HG02884 (cell line): ENCODE measurements at regions not wholly inside any gene's neighbourhood (a gene's known extent, or its start where the extent isn't known, plus 50 kb on each side); places are given as distances from the start of the nearest gene placed in this dataset.
"Not testable (repeated sequence)": the region's sequence is repeated elsewhere in the genome, so short reads cannot be mapped to it uniquely, and the experiment has no call there.

ENCODE experiments used
- ATAC-seq: cut with Tn5 transposase; IDR thresholded peaks from one replicate; pipeline ENCODE4 v1.9.1; 2021; ENCODE audit warnings: mild to moderate bottlenecking, moderate library complexity; ENCODE audit not compliant: unreplicated experiment

- no peak for ATAC-seq
Measured at GRCh38 chr3:190995156-190995555, 132.7 kb upstream of the GMNC start.

GRCh38 chr3:190990898-190991297 is 128.4 kb upstream of the GMNC start:
- ATAC-seq, result no peak

DNA sequence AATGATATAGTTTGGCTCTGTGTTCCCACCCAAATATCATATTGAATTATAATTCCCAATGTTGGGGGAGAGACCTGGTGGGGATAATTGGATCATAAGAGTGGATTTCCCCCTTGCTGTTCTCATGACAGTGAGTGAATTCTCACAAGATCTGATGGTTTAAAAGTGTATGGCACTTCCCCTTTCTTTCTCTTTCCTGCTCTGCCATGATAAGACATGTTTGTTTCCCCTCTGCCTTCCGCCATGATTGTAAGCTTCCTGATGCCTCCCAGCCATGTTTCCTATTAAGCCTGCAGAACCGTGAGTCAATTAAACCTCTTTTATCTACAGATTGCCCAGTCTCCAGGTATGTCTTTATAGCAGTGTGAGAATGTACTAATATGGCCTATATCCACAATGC is 126.7 kb upstream of the GMNC start:
- no peak for ATAC-seq

GRCh38 chr3:190988102-190988501 is 125.6 kb upstream of the GMNC start:
- ATAC-seq, result no peak

DNA sequence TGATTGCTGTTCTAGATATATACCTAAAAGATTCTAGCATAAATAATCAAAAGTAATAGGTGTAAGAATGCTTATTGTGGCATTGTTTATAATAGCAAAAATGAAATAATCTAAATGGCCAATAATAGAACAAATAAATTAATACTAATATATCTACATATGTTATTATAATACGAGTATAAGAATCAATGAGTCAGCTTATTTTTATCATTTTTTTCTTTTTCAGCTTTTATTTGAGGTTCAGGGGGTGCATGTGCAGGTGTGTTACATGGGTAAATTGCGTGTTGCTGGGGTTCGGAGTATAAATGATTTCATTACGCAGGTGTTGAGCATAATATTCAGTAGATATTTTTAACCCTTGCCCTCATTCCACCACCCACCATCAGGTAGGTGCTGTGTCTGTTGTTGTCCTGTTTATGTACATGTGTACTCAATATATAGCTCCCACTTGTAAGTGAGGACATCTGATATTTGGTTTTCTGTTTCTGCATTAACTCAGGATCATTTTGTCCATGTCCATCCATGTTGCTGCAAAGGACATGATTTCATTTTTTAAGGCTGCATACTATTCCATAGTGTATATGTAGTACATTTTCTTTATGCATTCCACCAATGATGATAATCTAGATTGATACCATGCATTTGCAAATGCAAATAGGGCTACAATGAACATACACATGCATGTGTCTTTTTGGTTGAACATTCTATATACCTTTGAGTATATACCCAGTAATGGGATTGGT is 122.2 kb upstream of the GMNC start:
- ATAC-seq, result no peak

DNA sequence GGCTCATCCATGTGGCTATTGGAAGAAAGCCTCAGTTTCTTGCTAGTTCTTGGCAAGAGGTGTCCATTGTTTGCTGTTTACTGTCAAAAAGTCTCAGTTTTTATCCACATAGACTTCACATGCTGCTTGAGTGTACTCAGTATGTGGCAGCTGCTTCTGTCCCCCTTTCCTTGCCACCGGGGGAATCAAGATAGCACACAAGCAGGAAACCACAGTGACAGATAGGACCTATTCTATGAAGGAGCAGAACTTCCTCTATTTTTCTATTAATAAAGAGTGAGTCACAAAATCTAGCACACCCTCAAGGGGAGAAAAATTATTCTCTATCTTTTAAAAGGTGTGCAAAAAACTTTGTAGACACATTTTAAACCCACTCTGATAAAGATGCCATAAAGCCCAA is 121.4 kb upstream of the GMNC start:
- peak; percentile 62 for ATAC-seq

GRCh38 chr3:190973771-190974170 is 111.3 kb upstream of the GMNC start:
- ATAC-seq, result no peak

DNA sequence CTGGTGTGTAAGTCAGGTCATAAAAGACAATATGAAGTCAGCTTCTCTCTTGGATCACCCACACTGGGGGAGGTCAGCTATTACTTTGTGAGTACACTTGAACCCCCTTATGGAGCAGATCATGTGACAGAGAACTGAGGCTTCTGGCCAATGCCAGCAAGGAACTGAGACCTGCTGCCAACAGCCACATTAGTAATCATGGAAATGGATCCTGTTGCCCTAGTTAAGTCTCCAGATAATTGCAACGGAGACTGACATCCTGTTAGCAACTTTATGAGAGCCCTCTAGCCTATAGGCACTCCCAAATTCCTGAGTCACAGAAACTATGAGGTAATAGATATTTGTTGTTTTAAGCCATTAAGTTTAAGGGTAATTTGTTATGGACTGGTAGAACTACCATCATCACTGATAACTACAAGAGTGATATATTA is 110.4 kb upstream of the GMNC start:
- no peak for ATAC-seq

DNA sequence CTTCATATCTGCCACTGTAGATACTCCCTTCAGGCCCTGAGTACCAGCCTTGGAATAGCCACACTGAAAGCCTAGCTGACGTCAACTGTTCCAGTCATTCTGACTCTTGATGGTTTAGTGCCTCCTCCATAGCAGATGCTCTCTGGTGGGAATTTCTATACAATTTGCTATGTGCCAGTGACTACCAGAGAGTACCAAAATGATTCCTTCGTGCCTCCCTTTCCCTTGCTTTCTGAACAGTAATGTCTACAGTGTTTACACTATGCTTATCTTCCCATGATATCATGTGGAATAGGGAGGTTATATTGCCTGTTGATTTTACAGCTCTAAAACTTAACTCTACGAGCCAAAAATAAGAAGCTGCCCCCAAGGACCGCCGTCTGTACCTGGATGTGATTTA is 109.7 kb upstream of the GMNC start:
- no peak for ATAC-seq

DNA sequence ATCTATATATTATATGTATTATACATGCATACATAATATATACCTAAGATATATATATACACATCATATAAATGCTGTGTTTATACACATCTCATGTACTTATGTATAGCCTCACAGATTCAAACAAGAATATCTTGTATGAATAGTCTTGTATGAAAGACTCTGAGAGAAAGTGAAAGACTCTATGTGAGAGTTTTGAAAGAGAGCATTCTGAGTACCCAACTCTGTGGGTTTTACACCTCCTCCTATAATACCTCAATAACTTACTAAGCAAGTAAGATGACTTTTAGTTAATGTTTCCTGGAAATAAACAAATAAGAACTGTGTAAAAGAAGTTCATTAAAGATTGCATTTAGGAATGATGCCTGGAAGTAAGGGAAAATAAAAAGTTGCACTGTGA is 108.1 kb upstream of the GMNC start:
- no peak for ATAC-seq

- no peak for ATAC-seq
Measured at GRCh38 chr3:190968616-190969015, 106.1 kb upstream of the GMNC start.

- ATAC-seq, result not testable (repeated sequence)
Measured at GRCh38 chr3:190964931-190965330, 102.4 kb upstream of the GMNC start.

DNA sequence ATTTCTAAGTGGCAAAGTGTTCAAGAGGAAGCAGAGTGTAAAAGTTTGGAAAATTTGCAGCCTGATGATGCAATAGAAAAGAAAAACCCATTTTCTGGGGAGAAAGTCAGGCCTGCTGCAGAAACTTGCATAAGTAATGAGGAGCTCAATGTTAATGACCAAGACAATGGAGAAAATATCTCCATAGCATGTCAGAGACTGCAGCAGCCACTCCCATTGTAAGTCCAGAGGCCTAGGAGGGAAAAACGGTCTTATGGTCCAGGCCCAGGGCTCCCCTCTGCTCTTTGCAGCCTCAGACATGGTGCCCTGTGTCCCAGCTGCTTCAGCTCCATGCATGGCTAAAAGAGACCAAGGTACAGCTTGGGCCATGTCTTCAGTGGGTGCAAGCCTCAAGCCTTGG is 96.6 kb upstream of the GMNC start:
- no peak for ATAC-seq

- ATAC-seq, result no peak
Measured at GRCh38 chr3:190941694-190942260, 79.3 kb upstream of the GMNC start.

DNA sequence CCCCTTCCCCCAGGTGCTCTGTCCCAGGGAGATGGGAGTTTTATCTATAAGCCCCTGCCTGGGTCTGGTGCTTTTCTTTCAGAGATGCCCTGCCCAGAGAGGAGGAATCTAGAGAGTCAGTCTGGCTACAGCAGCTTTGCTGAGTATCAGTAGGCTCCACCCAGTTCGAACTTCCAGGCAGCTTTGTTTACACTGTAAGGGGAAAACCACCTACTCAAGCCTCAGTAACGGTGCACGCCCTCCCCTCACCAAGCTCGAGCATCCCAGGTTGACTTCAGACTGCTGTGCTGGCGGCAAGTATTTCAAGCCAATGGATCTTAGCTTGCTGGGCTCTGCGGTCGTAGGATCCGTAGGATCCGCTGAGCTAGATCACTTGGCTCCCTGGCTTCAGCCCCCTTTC is 72.1 kb upstream of the GMNC start:
- not testable (repeated sequence) for ATAC-seq

- ATAC-seq, result no peak
Measured at GRCh38 chr3:190926619-190927018, 64.1 kb upstream of the GMNC start.

DNA sequence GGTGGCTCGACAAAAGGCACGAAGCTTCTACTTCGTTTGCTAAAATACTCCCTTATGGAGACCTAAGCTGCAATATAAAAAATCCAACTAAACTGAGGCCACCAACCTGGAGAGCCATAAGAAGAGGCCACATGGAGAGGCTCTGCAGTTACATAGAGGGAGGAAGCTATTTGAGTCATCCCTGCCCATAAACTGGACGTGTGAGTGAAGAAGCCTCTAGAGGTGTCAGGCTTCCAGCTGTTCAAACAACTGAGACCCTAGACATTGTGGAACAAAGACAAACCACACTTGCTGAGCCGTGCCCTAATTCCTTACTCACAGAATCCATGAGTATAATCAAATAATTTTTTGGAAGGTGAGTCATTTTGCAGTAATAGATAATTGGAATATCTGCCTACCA is 50.2 kb upstream of the GMNC start:
- no peak for ATAC-seq
